Suppressor macrophage treated with lipopolysaccharide for 1 hour (primary cell): ENCODE measurements at regions not wholly inside any gene's neighbourhood (a gene's known extent, or its start where the extent isn't known, plus 50 kb on each side); places are given as distances from the start of the nearest gene placed in this dataset.
A peak's percentile ranks its signal among the peaks of the same experiment; 100 is the strongest.
"Not testable (repeated sequence)": the region's sequence is repeated elsewhere in the genome, so short reads cannot be mapped to it uniquely, and the experiment has no call there.

Experiments
- DNase-seq, 3 donors: peaks; one replicate each; pipeline ENCODE4 v3.0.0-alpha.2; 2020 to 2022

DNA sequence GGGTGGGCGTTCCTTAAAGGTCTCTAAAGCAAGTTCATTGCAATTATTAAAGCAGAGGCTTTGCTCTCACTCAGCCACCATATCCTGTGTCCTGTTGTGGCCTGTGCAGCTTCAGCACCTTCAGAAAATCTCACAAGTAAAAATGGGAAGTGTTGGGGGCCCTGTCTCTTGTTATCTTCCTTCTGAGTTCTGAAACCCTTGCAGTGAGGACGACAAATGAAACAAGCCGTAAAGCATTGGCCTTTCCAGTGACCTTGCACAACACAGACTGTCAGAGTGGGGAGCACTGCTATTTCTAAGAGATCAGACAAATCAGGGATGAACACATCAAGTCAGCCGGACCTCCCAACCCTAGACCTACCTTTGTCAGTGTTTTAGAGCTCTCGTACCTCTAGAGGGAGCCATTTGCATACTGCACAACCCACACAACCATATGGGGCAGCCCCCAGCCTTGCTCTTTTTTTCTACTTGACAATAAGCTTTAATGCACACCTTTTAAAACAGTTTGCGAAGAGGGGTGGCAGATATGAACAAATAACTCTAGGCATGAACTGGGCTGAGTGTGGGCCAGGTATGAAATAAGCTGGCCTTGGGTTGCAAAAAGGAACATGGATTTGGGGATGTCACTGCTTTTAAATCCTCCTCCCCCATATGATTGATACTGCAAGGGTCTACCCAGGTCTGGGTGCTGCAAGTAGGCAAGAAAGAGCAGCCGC, 89.8 kb downstream of the KATNIP start:
- peak; percentile 50 to 62 (median 59) for DNase-seq

DNA sequence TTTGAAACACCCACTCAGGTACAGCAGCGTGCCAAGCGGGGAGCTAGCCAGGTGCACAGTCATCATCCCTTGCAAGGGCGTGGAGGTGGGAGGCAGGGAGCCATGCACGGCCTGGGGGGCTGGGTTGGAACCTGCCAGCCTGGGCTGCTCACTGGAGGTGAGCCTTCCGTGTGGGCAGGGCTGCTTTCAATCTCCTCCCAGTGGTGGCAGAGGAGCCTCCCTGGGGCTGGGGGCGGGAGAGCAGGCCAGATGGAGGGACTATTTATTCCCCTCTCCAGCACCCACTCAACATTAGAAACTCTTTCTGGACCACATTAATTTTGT, 90.3 kb downstream of the KATNIP start:
- no peak for DNase-seq

DNA sequence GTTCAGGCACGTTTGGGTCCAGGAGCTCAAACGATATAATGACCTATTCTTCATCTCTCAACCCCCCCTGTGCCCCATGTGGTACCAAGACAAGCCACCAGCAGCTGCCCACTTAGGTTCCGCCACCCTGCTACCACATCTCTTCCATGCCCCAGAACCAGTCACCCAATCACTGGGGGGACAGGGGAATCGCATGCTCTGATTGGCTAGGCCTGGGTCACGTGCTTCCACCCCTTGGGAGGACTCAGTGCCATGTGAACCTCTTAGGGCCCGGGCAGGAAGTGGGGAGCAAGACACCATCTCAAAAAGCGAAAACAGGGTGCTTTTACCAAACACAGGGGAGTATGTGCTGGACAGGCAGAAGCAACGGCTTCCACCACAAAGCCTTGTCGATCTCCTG, 91.3 kb downstream of the KATNIP start:
- no peak for DNase-seq

GRCh38 chr16:27641734-27642415, 91.9 kb downstream of the KATNIP start:
- not testable (repeated sequence) for DNase-seq

DNA sequence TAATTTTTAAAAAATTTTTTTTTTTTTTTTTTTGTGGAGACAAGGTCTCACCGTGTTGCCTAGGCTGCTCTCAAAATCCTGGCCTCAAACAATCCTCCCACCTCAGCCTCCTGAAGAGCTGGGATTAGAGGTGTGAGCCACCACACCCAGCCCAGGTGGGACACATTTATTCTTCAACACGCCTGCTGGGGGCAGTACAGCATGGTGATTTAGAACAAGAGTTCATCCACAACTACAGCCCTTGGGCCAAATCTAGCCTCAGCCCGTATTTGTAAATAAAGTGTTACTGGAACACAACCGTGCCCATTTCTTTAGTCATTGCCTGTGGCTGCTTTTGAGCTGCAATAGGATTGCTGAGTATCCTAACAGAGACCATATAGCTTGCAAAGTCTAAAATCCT, 92.8 kb downstream of the KATNIP start:
- peak in 1 of 3 donors; percentile 15 for DNase-seq

- no peak for DNase-seq
These were observed 94.2 kb downstream of the KATNIP start for GRCh38 chr16:27644165-27644564.

DNA sequence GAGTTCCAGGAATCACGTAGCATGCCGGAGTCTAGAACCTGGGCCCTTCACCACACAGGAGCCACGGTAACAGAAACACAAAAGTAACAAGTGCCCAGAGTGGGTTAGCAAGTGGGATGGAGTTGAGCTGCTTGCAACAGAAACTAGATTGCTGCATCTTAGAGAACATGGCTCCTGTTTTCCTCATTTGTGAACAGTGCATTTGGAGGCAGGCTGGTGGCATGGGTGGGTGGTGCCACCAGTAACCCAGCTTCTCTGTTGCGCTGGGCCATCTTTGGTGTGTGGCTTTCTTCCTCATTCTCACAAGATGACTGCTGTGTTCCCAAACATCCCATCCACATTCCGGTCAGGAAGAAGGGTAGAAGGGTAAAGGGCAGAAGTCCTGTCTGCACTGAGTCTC, 95.5 kb downstream of the KATNIP start:
- DNase-seq: peak in 2 of 3 donors; percentile 9 to 14

- DNase-seq: peak; percentile 70 to 76 (median 71)
These were observed 96.9 kb downstream of the KATNIP start for GRCh38 chr16:27646806-27647205.

DNA sequence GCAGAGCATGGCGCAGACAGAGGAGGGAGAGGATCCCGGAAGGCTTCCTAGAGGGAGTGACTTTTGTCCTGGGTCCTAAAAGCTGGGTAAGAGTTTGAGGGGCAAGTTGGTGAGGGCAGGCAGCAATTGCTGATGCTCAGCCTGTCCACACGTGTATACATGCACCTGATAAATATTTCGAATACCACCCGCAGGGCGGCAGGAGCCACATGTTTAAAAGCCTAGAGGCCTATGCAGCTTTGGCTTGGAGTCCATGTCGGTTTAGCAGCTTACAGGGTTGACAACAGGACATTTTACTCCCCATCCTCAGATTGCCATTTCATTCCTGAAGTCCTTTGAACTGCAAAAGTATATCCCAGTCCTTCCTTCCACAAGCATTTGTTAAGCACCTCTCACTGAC, 99.1 kb downstream of the KATNIP start:
- no peak for DNase-seq

GRCh38 chr16:27650073-27650701, 100.2 kb downstream of the KATNIP start:
- no peak for DNase-seq

DNA sequence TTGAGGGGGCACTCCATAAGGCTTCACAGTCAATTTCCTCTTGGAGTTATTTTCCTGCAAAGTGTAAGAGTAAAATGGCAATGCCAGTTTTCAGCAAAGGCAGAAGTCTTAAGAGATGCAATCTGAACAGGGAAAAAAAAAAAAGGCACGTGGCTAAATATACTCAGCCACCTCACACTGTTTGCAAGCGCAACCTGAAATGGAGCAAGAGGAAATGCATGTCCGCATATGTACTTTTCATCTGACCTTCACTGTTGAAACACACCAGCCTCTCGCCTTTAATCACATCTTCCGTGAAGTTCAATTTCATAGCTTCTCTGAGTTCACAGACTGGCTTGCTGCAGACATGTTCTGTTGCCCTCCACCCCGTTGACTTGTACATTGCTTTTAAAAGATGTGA, 101.4 kb downstream of the KATNIP start:
- DNase-seq: no peak

GRCh38 chr16:27657811-27658210, 107.9 kb downstream of the KATNIP start:
- DNase-seq: no peak

DNA sequence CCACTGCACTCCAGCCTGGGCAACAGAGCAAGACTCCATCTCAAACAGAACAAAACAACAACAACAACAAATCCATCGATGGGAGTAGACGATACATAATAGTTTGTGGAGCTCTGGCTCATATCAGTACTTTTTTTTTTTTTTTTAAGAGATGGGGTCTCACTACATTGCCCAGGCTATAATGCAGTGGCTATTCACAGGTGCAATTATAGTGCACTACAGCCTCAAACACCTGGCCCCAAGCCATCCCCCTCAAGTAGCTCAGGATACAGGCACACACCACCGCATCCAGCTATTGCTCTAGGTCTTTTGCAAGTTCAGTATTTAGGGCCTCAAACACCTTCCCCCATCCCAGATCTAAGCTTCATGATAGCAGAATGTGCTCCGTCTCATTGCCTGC, 110.6 kb downstream of the KATNIP start:
- no peak for DNase-seq

DNA sequence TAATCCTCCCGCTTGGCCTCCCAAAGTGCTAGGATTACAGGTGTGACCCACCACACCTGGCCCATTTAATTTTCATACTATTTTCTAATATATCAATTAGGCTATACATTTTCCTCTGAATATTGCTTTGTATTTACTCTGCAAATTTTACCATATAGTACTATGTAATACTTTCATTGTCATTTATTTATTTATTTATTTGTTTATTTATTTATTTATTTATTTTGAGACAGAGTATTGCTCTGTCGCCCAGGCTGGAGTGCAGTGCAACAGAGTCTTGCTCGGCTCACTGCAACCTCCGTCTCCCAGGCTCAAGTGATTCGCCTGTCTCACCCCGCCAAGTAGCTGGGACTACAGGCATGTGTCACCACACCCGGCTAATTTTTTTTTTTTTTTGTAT, 113.3 kb downstream of the KATNIP start:
- DNase-seq: not testable (repeated sequence)

DNA sequence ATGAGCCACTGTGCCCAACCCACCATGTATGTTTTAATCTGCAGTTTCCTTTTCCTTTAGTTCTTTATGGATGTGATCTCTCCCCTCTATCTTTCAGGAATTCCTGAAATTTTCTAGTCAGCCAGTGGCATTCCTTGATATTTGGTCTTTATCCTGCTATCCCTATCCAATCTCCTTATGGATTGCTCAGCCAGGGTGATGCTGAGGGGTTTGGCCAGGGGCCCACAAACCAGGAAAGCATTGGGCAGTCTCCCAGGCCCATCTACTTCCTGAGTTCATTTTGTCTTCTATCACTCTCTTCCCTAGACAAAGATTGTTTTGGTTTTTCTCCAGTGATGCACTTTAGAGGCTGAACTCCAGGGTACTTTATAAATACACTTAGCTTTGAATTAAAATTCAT, 115.9 kb downstream of the KATNIP start:
- DNase-seq: no peak

GRCh38 chr16:27670071-27670810, 120.3 kb downstream of the KATNIP start:
- DNase-seq: no peak

GRCh38 chr16:27671410-27671809, 121.5 kb downstream of the KATNIP start:
- no peak for DNase-seq

DNA sequence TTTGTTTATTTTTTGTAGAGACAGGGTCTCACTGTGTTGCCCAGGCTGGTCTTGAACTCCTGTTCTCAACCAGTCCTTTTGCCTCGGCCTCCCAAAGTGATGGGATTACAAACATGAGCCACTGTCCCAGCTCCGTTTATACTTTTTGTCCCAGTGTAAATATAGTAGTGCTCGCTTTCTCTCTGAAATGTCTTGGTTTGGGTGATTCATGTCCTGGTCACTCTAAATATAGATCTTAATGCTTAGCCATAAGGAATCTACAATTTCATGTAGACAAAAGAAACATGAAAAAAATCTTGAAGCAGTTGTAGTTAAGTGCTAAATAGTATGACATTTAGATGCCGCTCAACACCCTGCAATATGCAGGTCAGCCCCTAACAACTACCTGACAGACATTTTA, 126.9 kb downstream of the KATNIP start:
- no peak for DNase-seq

DNA sequence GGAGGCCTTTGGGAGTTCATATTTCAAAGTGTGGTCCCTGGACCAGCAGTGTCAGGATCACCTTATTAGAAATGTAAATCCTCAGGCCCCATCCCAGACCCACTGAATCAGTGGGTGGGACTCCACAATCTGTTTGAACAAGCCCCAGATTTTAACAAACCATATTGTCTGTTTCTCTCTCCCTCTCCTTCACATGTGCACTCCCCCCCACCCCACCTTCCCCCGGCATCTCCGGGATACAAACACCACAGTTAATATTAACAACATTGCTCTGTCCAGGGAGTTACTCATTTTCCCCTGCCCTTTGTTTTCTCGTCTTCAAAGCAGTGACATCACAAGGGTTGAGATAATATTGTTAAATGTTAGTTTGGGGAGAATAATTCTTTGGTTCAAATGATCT, 127.3 kb downstream of the KATNIP start:
- no peak for DNase-seq

DNA sequence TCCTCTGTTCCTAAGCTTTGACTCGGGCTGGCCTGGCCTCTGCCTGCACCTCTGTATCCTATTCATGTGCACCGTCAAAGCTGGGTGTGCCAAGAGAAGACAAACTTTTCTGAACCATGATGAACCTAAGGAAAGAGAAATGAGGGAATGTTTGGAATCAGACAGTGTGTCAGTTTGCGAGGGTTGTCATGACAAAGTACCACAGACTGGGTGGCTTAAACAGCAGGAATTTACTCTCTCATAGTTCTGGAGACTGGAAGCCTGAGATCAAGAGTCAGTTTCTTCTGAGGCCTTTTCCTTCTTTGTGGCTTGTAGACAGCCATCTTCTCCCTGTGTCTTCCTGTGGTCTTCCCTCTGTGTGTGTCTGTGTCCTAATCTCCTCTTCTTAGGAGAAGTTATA, 129.0 kb downstream of the KATNIP start:
- no peak for DNase-seq

DNA sequence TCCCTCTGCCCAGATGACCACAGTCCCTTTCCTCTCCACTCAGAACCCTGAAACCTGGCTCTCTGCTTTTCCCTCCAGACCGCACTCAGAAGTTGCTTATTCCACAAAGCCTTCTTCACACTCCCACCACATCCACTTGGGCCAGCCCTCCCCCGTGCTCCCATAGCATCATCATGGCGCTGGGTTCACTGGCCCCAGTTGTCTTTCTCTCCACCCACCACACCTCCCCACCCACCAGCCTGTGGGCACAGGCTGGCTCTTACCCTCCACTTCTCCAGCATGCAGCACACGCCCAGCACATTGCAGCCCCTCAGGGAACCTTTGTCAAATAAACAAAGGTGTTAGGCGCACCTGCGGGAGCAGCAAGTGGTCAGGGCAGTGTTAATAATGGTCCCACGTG, 130.0 kb downstream of the KATNIP start:
- no peak for DNase-seq

- no peak for DNase-seq
These were observed 131.7 kb downstream of the KATNIP start for GRCh38 chr16:27681681-27682080.

DNA sequence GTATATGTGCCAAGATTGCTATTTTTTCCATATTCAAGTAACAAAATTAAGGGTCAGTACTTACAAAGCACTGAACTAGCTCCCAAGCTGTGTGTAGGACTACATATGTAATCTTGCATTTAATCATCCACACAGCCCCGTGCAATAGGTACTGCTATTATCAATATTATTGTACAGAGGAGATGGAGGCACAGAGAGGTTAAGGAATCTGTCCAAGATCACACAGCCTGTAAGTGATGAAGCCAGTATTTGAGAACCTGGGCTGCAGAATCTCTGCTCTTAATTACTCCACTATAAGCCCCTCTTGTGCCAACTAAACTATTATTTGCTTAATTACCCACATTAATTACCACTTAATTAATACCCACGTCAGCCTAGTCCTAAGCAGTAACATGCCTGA, 134.1 kb downstream of the KATNIP start:
- no peak for DNase-seq

DNA sequence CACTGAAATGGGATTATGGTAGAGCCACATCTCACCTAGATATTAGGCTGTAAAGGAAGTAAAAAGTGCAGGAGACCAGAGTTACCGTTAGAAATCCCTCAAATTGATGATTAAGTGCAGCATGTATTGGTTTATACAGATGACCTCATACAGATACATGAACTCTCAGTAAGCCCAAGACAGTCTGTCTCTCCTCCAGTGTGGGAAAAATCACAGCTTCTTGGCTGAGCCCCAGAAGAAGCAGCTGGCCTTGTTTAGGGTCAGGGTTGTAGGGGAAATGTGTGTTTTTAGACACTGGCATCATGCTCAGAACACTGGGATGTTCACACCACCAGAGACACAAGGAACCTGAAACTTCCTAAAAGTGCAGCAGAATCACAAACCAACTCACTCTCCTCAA, 135.9 kb downstream of the KATNIP start:
- no peak for DNase-seq
